SHP77 (cell line): ENCODE measurements at regions not wholly inside any gene's neighbourhood (a gene's known extent, or its start where the extent isn't known, plus 50 kb on each side); places are given as distances from the start of the nearest gene placed in this dataset.
"Not testable (repeated sequence)": the region's sequence is repeated elsewhere in the genome, so short reads cannot be mapped to it uniquely, and the experiment has no call there.

ENCODE experiments used
- DNase-seq, 2 experiments: peaks; one replicate each; lab custom pipeline; 2025; lab: John Stamatoyannopoulos, UW

- DNase-seq = not testable (repeated sequence)
These were observed 454.3 kb upstream of the SLITRK6 start for GRCh38 chr13:86253497-86253896.

DNA sequence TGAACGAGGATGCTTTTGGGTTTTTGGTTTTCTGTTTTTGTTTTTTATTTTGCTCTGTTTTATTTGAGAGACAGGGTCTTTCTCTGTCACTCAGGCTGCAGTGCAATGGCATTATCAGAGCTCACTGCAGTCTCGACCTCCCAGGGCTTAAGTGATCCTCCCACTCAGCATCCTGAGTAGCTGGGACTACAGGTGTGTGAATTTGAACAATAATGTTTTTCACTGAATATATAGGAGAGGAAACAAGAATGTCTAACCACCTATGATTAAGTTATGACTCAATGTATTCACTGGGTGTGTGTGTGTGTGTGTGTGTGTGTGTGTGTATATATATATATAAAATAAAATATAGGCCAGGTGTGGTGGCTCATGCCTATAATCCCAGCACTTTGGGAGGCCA, 456.6 kb upstream of the SLITRK6 start:
- not testable (repeated sequence) for DNase-seq

DNA sequence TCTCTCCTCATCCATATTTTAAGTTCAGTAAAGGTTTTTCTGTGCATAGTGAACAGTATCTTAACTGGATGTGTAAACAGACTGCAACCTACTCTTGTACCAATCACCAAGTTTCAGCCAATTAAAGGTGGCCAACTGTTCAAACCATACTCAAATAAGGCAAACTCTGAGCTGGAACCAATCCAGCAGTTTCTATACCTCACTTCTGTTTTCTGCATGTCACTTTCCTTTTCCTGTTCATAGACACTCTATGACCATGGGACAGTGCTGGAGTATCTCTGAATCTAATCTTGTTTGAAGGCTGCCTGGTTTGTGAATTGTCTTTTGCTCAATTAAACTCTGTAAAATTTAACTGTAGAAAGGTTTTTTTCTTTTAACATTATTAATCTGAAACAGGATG, 470.3 kb upstream of the SLITRK6 start:
- peak in 1 of 2 experiments; percentile 77 for DNase-seq

DNA sequence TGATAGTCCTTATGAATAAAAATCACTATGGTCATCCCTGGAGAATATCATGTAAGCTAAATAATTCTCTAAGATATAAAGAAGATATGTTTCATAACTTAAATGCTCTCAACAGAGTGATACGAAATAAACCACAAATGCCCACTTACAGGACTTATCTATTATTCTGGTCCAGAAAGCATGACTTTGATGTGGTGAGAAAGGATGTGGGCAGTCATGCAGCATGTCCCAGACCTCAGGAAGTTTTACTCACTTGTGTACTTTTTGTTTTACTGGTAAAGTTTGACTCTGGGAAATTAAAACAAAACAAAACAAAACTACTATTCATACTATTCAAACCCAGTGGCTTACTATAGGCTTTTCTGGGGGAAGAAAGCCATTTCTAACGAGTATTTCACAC, 483.2 kb upstream of the SLITRK6 start:
- DNase-seq = no peak

DNA sequence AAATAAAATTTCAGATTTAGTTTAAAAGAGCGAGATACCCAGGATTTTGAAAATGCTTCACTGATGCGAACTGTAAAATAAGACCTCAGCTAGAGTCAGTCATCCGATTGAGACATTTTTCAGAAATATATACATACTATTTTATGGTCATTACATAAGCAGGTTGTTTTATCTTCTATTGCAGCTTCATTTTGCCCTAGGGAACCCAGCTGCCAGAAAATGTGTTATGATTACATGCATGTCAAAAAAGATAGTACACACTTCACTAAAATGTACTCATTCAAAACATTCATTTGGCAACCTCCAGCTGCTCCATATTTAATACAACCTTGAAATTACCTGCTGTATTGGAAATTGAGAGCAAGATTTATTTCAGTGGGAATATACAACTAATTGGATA, 483.8 kb upstream of the SLITRK6 start:
- no peak for DNase-seq

GRCh38 chr13:86298725-86299124, 499.5 kb upstream of the SLITRK6 start:
- no peak for DNase-seq

- no peak for DNase-seq
These were observed 499.9 kb upstream of the SLITRK6 start for GRCh38 chr13:86299128-86299527.

GRCh38 chr13:86309881-86310280, 510.7 kb upstream of the SLITRK6 start:
- no peak for DNase-seq

GRCh38 chr13:86313421-86313820, 514.2 kb upstream of the SLITRK6 start:
- no peak for DNase-seq

- DNase-seq = no peak
These were observed 519.2 kb upstream of the SLITRK6 start for GRCh38 chr13:86318450-86318849.

DNA sequence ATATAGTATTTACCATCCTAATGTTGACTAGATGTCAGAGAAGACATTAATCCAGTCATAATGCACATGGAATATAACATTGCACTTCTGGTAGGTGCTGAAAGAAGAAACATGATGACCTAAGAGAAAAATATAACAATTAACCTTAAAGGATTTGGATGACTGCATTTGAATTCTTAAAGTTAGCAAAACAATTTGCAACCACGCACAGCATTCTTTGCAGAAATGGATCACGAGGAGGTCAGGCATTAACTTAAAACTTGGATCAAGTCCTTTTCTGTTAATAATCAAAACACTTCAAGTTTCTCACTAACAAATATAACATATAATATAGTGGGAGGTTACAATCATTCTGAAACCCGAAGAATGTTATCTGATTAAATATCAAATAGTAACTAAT, 525.0 kb upstream of the SLITRK6 start:
- no peak for DNase-seq

DNA sequence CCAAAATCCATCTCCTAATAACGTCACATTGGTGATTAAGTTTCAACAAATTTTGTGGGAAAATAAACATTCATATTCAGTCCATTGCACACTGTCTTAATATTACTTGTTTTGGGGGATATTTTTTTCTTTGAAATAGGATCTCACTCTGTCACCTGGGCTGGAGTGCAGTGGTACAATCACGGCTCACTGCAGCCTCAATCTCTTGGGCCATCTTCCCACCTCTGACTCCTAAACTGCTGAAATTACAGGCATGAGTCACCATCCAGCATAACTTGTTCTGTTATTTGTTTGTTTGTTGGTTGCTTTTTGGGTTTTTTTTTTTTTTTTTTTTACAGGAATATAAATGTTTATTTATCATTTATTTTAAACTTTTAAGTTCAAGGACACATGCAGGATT, 556.1 kb upstream of the SLITRK6 start:
- DNase-seq = no peak

DNA sequence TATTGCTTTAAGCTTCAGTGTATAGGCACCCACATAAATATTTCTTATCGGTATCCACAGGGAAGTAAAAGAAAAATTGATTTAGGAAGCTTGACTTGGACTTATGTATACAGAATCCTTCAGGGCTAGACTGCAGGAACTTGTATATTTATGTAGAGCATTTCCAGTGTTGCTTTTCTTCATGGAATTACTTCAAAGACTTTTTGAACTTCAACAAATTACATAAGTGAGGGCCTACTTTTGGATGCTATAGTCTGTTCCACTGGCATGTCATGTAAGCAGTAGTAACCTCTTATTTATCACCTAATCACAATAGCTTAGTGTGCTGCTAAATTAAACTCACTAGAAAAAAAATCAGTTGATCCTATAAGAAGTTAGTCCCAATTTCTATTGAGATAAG, 557.9 kb upstream of the SLITRK6 start:
- DNase-seq = no peak

GRCh38 chr13:86363749-86364148, 564.5 kb upstream of the SLITRK6 start:
- not testable (repeated sequence) for DNase-seq

- no peak for DNase-seq
These were observed 569.7 kb upstream of the SLITRK6 start for GRCh38 chr13:86368924-86369323.

DNA sequence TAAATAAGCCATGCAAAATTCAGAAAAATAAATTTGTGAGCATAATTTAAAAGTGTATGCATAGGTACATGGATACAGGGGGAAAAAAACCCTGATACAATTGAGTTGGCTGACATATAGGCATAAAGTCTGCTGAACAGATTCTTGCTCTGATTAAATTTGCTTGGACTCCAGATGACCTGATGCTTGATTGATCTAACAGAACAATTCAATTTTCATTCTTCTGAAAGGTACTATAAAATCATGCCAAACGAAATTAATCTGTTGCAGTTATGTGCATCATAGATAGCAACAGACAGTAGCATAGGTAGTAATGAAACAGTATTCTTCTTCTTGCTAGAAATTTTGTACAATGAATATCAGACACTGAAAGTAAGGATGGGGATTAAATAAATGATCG, 578.2 kb upstream of the SLITRK6 start:
- no peak for DNase-seq

DNA sequence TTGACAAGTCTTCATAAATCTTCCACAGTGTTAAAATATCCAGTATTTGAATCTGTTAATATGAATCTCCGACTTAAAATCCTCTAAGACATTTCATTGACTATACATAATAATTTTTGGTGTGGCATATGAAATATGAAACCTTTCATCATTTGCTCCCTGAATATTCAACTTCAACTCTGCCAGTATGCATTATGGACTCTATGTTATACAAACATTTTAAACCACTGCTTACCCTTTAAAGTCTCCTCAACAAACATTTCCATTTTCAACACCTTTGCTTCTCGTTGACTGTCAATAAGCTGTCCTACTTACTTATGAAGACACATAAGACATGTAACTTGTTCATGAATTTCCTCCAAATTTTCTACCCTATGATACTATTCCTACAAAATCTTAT, 579.4 kb upstream of the SLITRK6 start:
- DNase-seq = no peak

DNA sequence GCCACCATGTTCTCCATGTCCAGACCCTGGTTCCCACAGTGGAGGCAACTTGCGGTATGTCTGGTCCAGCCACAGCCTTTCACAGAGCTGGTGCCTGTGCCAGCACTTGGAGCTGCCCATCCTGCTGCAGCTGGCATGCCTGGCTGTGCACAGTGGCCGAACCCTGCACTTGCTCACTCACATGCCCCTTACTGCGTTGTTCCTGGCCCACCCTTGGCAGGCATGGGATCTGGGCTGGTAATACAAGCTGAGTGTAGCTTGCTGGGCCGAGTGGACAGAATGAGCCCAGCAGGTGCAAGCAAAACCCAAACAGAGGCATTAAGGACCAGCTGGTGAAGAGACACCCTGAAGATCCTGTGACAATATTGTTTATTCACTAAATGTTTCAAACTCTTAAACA, 583.9 kb upstream of the SLITRK6 start:
- DNase-seq = peak; percentile 92 to 95

DNA sequence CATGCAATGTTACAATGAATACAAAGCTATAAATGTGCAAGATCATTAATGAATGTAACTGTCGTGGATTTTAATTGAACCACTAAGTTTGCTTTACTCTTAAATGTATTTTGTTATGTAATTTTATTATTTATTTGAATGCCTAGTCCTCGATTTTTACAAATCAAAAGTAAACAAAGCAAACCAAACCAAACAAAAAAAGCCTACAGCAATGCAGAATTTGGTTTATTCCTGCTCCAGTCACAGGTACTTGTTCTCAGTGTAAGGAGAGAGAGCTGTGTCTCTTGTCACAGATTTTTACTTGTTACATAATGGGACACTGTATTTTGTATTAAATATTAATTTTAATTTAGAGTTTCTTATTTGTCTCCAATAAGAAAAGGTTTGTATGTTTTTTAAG, 584.3 kb upstream of the SLITRK6 start:
- DNase-seq = peak; percentile 49 to 69

DNA sequence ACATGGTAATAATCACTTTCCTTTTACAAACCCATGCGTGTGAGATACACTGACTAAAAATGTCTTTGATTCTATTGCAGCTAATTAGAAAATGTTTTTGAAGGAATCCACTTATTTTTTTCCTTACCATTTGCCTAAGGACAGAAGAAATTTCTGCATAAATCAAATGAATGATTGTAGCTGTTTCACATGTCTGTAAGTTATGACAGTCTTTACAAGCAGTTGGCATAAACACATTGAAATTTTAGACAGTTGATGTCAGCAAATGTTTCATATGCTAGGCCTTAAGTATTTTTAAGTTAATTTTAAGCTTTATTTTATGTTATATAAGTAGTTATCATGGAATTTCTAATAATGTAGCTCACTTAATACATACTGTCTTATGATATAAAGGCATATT, 598.4 kb upstream of the SLITRK6 start:
- no peak for DNase-seq

DNA sequence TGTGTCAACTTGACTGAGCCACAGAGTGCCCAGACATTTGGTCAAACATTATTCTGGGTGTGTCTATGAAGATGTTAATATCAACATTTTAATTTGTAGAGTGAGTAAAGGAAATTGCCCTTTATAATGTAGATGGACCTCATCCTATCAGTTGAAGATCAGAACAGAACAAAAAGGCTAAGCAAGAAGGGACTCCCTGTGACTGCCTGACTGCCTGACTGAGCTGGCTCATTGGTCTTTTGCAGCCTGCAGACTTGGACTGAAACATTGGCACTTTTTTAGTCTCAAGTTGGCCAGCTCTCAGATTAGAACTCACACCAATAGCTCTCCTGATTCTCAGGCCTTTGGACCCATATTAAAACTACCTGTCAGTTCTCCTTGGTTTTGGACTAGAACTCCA, 600.4 kb upstream of the SLITRK6 start:
- DNase-seq = no peak

- DNase-seq = no peak
These were observed 603.3 kb upstream of the SLITRK6 start for GRCh38 chr13:86402500-86402899.

DNA sequence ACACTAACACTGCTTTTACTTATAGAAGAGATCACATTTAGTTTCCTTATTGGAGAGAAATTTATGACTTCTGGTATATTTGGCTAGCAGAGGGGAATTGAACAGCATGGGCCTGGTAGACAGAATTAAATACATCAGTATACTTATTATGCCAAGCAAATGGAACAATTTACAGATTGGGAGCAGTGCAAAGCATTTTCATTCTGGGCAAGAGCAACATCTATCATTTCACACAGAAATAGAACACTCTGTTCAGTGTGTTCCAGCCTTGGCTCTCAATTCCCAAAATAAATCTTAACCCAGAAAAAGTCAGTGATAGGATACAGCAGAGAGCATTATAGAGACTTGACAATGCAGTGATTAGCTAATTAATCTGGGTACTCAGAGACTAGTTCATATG, 604.0 kb upstream of the SLITRK6 start:
- DNase-seq = no peak

- no peak for DNase-seq
These were observed 610.4 kb upstream of the SLITRK6 start for GRCh38 chr13:86409466-86410241.
